GM19099 (cell line): ENCODE measurements at regions not wholly inside any gene's neighbourhood (a gene's known extent, or its start where the extent isn't known, plus 50 kb on each side); places are given as distances from the start of the nearest gene placed in this dataset.

Source experiments
- POLR2A ChIP-seq: IDR thresholded peaks from 3 replicates; pipeline ENCODE4 v1.6.1; 2011; ENCODE audit warnings: low read depth; ENCODE audit not compliant: insufficient read length; ENCODE audit errors: extremely low read depth

GRCh38 chr5:168147106-168147505 lies 144.3 kb upstream of the WWC1 start:
- TF ChIP-seq POLR2A = no peak

- TF ChIP-seq POLR2A = no peak
These were observed 143.7 kb upstream of the WWC1 start for GRCh38 chr5:168147568-168148360.

- no peak for TF ChIP-seq POLR2A
These were observed 140.4 kb upstream of the WWC1 start for GRCh38 chr5:168151041-168151440.

- TF ChIP-seq POLR2A = no peak
These were observed 138.8 kb upstream of the WWC1 start for GRCh38 chr5:168152660-168153059.

GRCh38 chr5:168153263-168153875 lies 138.1 kb upstream of the WWC1 start:
- no peak for TF ChIP-seq POLR2A

- no peak for TF ChIP-seq POLR2A
These were observed 137.6 kb upstream of the WWC1 start for GRCh38 chr5:168153876-168154270.

GRCh38 chr5:168155585-168155984 lies 135.9 kb upstream of the WWC1 start:
- no peak for TF ChIP-seq POLR2A

GRCh38 chr5:168156170-168156569 lies 135.3 kb upstream of the WWC1 start:
- no peak for TF ChIP-seq POLR2A

- TF ChIP-seq POLR2A = no peak
These were observed 134.3 kb upstream of the WWC1 start for GRCh38 chr5:168157141-168157540.

GRCh38 chr5:168159425-168159824 lies 132.0 kb upstream of the WWC1 start:
- no peak for TF ChIP-seq POLR2A

GRCh38 chr5:168162464-168162863 lies 129.0 kb upstream of the WWC1 start:
- no peak for TF ChIP-seq POLR2A

- TF ChIP-seq POLR2A = no peak
These were observed 127.5 kb upstream of the WWC1 start for GRCh38 chr5:168163966-168164365.

GRCh38 chr5:168165221-168165914 lies 126.1 kb upstream of the WWC1 start:
- TF ChIP-seq POLR2A = no peak

GRCh38 chr5:168165977-168166376 lies 125.5 kb upstream of the WWC1 start:
- no peak for TF ChIP-seq POLR2A

- no peak for TF ChIP-seq POLR2A
These were observed 124.1 kb upstream of the WWC1 start for GRCh38 chr5:168167338-168167737.
